Breast epithelium (tissue), 3 donors: ENCODE measurements at regions not wholly inside any gene's neighbourhood (a gene's known extent, or its start where the extent isn't known, plus 50 kb on each side); places are given as distances from the start of the nearest gene placed in this dataset.

ENCODE experiments used
- CTCF ChIP-seq, 3 donors: fragments of 450-650 bp; IDR thresholded peaks; one replicate each; pipeline ENCODE4 v1.5.1; 2016 to 2017; ENCODE audit warnings: antibody characterized with exemption in 3 of 3, mild to moderate bottlenecking in 3 of 3, moderate library complexity in 3 of 3
- POLR2AphosphoS5 ChIP-seq, 3 donors: sonication (generic); formaldehyde crosslinking; IDR thresholded peaks; one replicate each; pipeline ENCODE4 v1.6.1; 2017; ENCODE audit warnings: antibody characterized with exemption in 3 of 3

DNA sequence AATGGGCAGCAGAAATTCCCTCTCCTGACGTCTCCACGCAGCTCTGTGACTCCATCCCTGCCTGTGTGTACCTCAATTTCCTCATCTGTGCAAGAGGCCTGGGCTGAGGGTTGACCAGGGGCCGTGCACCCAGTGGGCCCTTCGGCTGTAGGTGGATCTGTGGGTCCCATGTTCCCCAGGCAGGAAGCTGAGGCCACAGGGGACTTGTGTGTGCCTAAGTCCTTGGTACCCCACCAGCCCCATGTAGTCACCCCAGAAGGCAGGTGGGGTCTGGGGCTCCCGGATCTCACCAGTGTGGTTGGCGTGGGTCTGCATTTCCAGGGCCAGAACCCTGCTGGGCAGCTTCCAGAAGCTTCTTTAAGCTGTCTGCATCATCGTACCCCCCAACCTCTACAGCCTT, 177.4 kb upstream of the GSE1 start:
- TF ChIP-seq POLR2AphosphoS5 (IDR thresholded peaks at IDR 0.05), result no peak
- TF ChIP-seq CTCF (IDR thresholded peaks at IDR 0.05), result no peak
